ENCODE measurements at regions not wholly inside any gene's neighbourhood (a gene's known extent, or its start where the extent isn't known, plus 50 kb on each side); places are given as distances from the start of the nearest gene placed in this dataset.
A peak's percentile ranks its signal among the peaks of the same experiment; 100 is the strongest.
"Not testable (repeated sequence)": the region's sequence is repeated elsewhere in the genome, so short reads cannot be mapped to it uniquely, and the experiment has no call there.

- no peak for DNase-seq (ENCODE audit: low read depth in 2 of 2)
Observed at GRCh38 chr12:34190054-34190453, 167.8 kb downstream of the ALG10 start.

- no peak for DNase-seq (ENCODE audit: low read depth in 2 of 2)
Observed at GRCh38 chr12:34198924-34199323, 176.6 kb downstream of the ALG10 start.

- DNase-seq (ENCODE audit: low read depth in 2 of 2), result no peak
Observed at GRCh38 chr12:34203866-34204620, 181.7 kb downstream of the ALG10 start.

- DNase-seq (ENCODE audit: low read depth in 2 of 2), result no peak
Observed at GRCh38 chr12:34204830-34205285, 182.6 kb downstream of the ALG10 start.

GRCh38 chr12:34205401-34205800, 183.1 kb downstream of the ALG10 start:
- no peak for DNase-seq (ENCODE audit: low read depth in 2 of 2)

- DNase-seq (ENCODE audit: low read depth in 2 of 2), result no peak
Observed at GRCh38 chr12:34206061-34206785, 183.9 kb downstream of the ALG10 start.

- no peak for DNase-seq (ENCODE audit: low read depth in 2 of 2)
Observed at GRCh38 chr12:34207858-34208257, 185.6 kb downstream of the ALG10 start.

- DNase-seq (ENCODE audit: low read depth in 2 of 2), result no peak
Observed at GRCh38 chr12:34208331-34209258, 186.3 kb downstream of the ALG10 start.

GRCh38 chr12:34209259-34209835, 187.1 kb downstream of the ALG10 start:
- DNase-seq (ENCODE audit: low read depth in 2 of 2), result no peak

- no peak for DNase-seq (ENCODE audit: low read depth in 2 of 2)
Observed at GRCh38 chr12:34210183-34210582, 187.9 kb downstream of the ALG10 start.

- DNase-seq (ENCODE audit: low read depth in 2 of 2), result no peak
Observed at GRCh38 chr12:34210689-34211530, 188.6 kb downstream of the ALG10 start.

GRCh38 chr12:34212651-34213050, 190.4 kb downstream of the ALG10 start:
- DNase-seq (ENCODE audit: low read depth in 2 of 2), result no peak

GRCh38 chr12:34214011-34214410, 191.7 kb downstream of the ALG10 start:
- DNase-seq (ENCODE audit: low read depth in 2 of 2), result no peak

- no peak for DNase-seq (ENCODE audit: low read depth in 2 of 2)
Observed at GRCh38 chr12:34215213-34215892, 193.1 kb downstream of the ALG10 start.

- DNase-seq (ENCODE audit: low read depth in 2 of 2), result no peak
Observed at GRCh38 chr12:34215893-34216285, 193.6 kb downstream of the ALG10 start.

GRCh38 chr12:34217660-34218059, 195.4 kb downstream of the ALG10 start:
- no peak for DNase-seq (ENCODE audit: low read depth in 2 of 2)

GRCh38 chr12:34218193-34219045, 196.1 kb downstream of the ALG10 start:
- DNase-seq (ENCODE audit: low read depth in 2 of 2), result peak; percentile 28 to 41

- no peak for DNase-seq (ENCODE audit: low read depth in 2 of 2)
Observed at GRCh38 chr12:34219046-34219770, 196.9 kb downstream of the ALG10 start.

- not testable (repeated sequence) for DNase-seq (ENCODE audit: low read depth in 2 of 2)
Observed at GRCh38 chr12:34220079-34220478, 197.8 kb downstream of the ALG10 start.

All from stimulated activated CD8-positive, alpha-beta memory T cell treated with anti-CD3 and anti-CD28 coated beads, Interleukin-7, amount 100 ng/mL, for 1 hour (primary cell).